ENCODE measurements at regions not wholly inside any gene's neighbourhood (a gene's known extent, or its start where the extent isn't known, plus 50 kb on each side); places are given as distances from the start of the nearest gene placed in this dataset.

DNA sequence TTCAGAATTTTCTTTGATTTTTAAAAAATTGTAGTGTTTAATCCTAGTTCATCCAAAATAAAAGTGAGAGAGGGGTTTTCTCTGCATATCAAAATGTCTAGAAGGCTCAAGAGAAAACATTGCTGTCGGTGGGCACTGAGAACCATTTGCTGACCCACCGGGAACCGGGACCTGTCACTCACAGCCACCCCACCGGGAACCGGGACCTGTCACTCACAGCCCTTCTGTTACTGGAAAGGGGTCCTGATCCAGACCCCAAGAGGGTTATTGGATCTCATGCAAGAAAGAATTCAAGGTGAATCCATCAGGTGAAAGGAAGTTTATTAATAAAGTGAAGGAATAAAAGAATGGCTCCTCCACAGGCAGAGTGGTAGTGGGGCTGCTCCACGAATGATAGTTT is 106.0 kb upstream of the SFSWAP start:
- TF ChIP-seq, protein P1, sequence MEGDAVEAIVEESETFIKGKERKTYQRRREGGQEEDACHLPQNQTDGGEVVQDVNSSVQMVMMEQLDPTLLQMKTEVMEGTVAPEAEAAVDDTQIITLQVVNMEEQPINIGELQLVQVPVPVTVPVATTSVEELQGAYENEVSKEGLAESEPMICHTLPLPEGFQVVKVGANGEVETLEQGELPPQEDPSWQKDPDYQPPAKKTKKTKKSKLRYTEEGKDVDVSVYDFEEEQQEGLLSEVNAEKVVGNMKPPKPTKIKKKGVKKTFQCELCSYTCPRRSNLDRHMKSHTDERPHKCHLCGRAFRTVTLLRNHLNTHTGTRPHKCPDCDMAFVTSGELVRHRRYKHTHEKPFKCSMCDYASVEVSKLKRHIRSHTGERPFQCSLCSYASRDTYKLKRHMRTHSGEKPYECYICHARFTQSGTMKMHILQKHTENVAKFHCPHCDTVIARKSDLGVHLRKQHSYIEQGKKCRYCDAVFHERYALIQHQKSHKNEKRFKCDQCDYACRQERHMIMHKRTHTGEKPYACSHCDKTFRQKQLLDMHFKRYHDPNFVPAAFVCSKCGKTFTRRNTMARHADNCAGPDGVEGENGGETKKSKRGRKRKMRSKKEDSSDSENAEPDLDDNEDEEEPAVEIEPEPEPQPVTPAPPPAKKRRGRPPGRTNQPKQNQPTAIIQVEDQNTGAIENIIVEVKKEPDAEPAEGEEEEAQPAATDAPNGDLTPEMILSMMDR (IDR thresholded peaks at IDR 0.05; ENCODE audit: extremely low read depth, low read depth, low read length), result no peak
- no peaks in the 10 kb centered on the region for H3K36me3 ChIP-seq (ENCODE audit: insufficient read depth, low read length)
- no peak overlapping the region for H3K4me3 ChIP-seq (ENCODE audit: insufficient read depth, low read length)
- no peak overlapping the region for H3K27ac ChIP-seq (ENCODE audit: low read depth, low read length)
- H3K79me2 ChIP-seq (ENCODE audit: insufficient read depth, low read length), result no peaks in the 10 kb centered on the region
- H3K4me2 ChIP-seq (ENCODE audit: insufficient read depth, low read length), result no peak overlapping the region
- no peaks in the 10 kb centered on the region for H4K20me1 ChIP-seq (ENCODE audit: insufficient read depth, low read length)
- H2AFZ ChIP-seq (ENCODE audit: low read length), result no peak overlapping the region
- no peaks in the 10 kb centered on the region for H3K9me3 ChIP-seq (ENCODE audit: low read depth, low read length)
- DNase-seq (ENCODE audit: insufficient read length, low spot score, missing footprints), result peak; percentile 6
- H3K4me1 ChIP-seq (ENCODE audit: insufficient read depth, low read length), result no peaks in the 10 kb centered on the region
- H3K27me3 ChIP-seq (ENCODE audit: insufficient read depth, low read length), result peaks cover 7% of the 10 kb centered on the region

DNA sequence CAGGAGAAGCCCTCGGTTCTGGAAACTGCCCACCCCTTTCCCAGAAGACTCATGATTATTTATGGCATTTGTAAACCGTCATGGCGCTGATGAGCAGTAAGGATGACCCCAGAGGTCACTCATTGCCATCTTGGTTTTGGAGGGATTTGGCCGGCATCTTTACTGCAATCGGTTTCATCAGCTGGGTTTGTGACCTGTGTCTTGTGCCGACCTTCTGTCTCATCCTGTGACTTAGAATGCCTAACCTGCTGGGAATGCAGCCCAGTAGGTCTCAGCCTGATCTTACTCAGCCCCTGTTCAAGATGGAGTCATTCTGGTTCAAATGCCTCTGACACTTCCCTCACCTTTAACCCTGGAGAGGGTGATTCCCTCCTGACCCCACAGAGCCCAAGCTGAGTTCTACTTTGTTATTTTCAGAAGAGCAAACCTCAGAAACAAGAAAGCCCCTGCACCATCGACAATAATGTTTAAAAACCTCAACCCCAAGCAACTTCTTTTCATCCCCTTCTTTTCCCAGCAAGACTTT is 105.5 kb upstream of the SFSWAP start:
- Histone ChIP-seq H3K79me2 (ENCODE audit: insufficient read depth, low read length) (no peaks in the 10 kb centered on the region), H2AFZ (ENCODE audit: low read length) (no peak overlapping the region), H3K27me3 (ENCODE audit: insufficient read depth, low read length) (peaks cover 7% of the 10 kb centered on the region), H3K4me2 (ENCODE audit: insufficient read depth, low read length) (no peak overlapping the region), H3K4me1 (ENCODE audit: insufficient read depth, low read length) (no peaks in the 10 kb centered on the region), H3K36me3 (ENCODE audit: insufficient read depth, low read length) (no peaks in the 10 kb centered on the region), H3K9me3 (ENCODE audit: low read depth, low read length) (no peaks in the 10 kb centered on the region), H3K4me3 (ENCODE audit: insufficient read depth, low read length) (no peak overlapping the region), H4K20me1 (ENCODE audit: insufficient read depth, low read length) (no peaks in the 10 kb centered on the region), H3K27ac (ENCODE audit: low read depth, low read length) (no peak overlapping the region)
- TF ChIP-seq, protein P1 (IDR thresholded peaks at IDR 0.05; ENCODE audit: extremely low read depth, low read depth, low read length), result no peak
- DNase-seq (ENCODE audit: insufficient read length, low spot score, missing footprints), result peak; percentile 47

DNA sequence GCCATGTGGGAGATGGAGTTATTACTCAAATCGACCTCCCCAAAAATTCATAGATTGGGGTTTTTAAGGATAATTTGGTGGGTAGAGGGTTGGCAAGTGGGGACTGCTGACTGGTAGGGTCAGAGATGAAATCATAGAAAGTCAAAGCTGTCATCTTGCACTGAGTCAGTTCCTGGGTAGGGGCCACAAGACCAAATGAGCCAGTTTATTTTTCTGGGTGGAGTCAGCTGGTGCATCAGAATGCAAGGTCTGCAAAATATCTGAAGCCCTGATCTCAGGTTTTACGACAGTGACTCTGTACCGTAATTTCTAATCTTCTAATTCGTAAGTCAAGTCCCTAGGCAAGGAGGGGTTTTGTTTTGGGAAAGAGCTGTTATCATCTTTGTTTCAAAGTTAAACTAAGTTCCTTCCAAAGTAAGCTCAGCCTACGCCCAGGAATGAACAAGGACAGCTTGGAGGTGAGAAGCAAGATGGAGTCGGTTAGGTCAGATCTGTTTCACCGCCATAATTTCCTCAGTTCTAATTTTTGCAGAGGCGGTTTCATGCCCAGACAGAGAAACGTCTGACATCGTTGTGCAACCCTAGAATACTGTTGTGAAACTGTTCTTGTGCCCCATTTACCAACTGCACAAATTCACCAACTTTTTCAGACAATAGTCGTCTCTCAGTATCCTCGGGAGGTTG is 104.5 kb upstream of the SFSWAP start:
- Histone ChIP-seq H4K20me1 (ENCODE audit: insufficient read depth, low read length) (no peaks in the 10 kb centered on the region), H3K36me3 (ENCODE audit: insufficient read depth, low read length) (no peaks in the 10 kb centered on the region)
- TF ChIP-seq, protein P1 (IDR thresholded peaks at IDR 0.05; ENCODE audit: extremely low read depth, low read depth, low read length), result no peak

DNA sequence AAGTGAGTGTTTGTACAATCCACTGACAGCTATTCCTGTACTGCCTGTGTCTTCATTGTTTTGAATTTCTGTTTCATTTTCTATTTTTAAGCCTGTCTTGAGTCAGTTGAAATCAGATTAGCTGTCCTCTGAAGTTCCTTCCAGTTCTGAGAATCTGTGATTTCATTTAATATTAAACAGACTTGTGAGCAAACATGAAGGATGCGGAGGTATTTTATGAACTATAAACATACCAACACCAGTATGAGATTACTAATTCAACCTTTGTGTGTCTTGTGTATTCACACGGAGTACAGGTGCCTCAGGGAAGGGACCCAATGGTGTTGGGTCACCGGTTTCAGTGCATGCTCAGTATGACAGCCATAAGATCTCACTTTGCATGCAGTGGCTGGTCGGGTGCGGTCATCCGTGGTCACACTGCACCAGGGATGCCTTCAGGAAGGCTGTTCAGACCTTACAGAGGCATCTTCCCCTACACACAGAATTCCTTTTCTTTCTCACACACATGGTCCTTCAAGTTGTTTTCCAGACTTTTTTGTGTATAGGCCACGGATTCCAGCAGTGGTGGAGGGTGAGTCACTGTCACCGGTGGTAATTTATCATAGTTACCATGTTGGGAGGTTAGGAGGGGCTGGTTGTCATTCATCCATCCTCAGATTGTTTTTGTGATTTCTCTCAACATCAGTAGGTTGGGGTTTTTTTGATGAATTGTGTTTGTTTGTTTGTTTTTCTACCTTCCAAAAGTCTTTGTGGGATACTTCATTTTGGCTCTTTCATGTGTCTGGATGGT is 103.0 kb upstream of the SFSWAP start:
- peaks cover 7% of the 10 kb centered on the region for H3K27me3 ChIP-seq (ENCODE audit: insufficient read depth, low read length)
- no peaks in the 10 kb centered on the region for H3K79me2 ChIP-seq (ENCODE audit: insufficient read depth, low read length)
- H4K20me1 ChIP-seq (ENCODE audit: insufficient read depth, low read length), result no peaks in the 10 kb centered on the region
- no peaks in the 10 kb centered on the region for H3K36me3 ChIP-seq (ENCODE audit: insufficient read depth, low read length)
- no peaks in the 10 kb centered on the region for H3K4me1 ChIP-seq (ENCODE audit: insufficient read depth, low read length)
- no peak overlapping the region for H3K4me2 ChIP-seq (ENCODE audit: insufficient read depth, low read length)
- TF ChIP-seq, protein P1 (IDR thresholded peaks at IDR 0.05; ENCODE audit: extremely low read depth, low read depth, low read length), result no peak
- no peak overlapping the region for H3K4me3 ChIP-seq (ENCODE audit: insufficient read depth, low read length)
- no peaks in the 10 kb centered on the region for H3K9me3 ChIP-seq (ENCODE audit: low read depth, low read length)
- no peak overlapping the region for H2AFZ ChIP-seq (ENCODE audit: low read length)
- H3K27ac ChIP-seq (ENCODE audit: low read depth, low read length), result no peak overlapping the region
- no peak for DNase-seq (ENCODE audit: insufficient read length, low spot score, missing footprints)

More for the DNA sequence above, 104.5 kb upstream of the SFSWAP start:
- H3K79me2 ChIP-seq (ENCODE audit: insufficient read depth, low read length), result no peaks in the 10 kb centered on the region
- no peak overlapping the region for H3K4me2 ChIP-seq (ENCODE audit: insufficient read depth, low read length)
- H3K4me3 ChIP-seq (ENCODE audit: insufficient read depth, low read length), result no peak overlapping the region
- no peaks in the 10 kb centered on the region for H3K9me3 ChIP-seq (ENCODE audit: low read depth, low read length)
- DNase-seq (ENCODE audit: insufficient read length, low spot score, missing footprints), result no peak
- no peak overlapping the region for H2AFZ ChIP-seq (ENCODE audit: low read length)
- H3K27me3 ChIP-seq (ENCODE audit: insufficient read depth, low read length), result peaks cover 7% of the 10 kb centered on the region
- no peaks in the 10 kb centered on the region for H3K4me1 ChIP-seq (ENCODE audit: insufficient read depth, low read length)
- no peak overlapping the region for H3K27ac ChIP-seq (ENCODE audit: low read depth, low read length)

Data from osteoblast (primary cell).